ENCODE measurements at regions not wholly inside any gene's neighbourhood (a gene's known extent, or its start where the extent isn't known, plus 50 kb on each side); places are given as distances from the start of the nearest gene placed in this dataset.

GRCh38 chr2:128684523-128684922, 365.9 kb upstream of the HS6ST1 start:
- TF ChIP-seq CTCF (conservative IDR thresholded peaks at IDR 0.05; ENCODE audit: low read depth, low read length), result no peak
- DNase-seq (ENCODE audit: low read depth), result no peak
- H3K4me3 ChIP-seq (ENCODE audit: low read depth, low read length), result no peak overlapping the region

GRCh38 chr2:128685841-128686496, 367.3 kb upstream of the HS6ST1 start:
- TF ChIP-seq CTCF (conservative IDR thresholded peaks at IDR 0.05; ENCODE audit: low read depth, low read length), result no peak
- H3K4me3 ChIP-seq (ENCODE audit: low read depth, low read length), result no peak overlapping the region
- DNase-seq (ENCODE audit: low read depth), result no peak

- DNase-seq (ENCODE audit: low read depth), result no peak
- no peak for TF ChIP-seq CTCF (conservative IDR thresholded peaks at IDR 0.05; ENCODE audit: low read depth, low read length)
- H3K4me3 ChIP-seq (ENCODE audit: low read depth, low read length), result no peak overlapping the region
Measured at GRCh38 chr2:128686497-128686859, 367.8 kb upstream of the HS6ST1 start.

GRCh38 chr2:128686881-128687555, 368.4 kb upstream of the HS6ST1 start:
- no peak for TF ChIP-seq CTCF (conservative IDR thresholded peaks at IDR 0.05; ENCODE audit: low read depth, low read length)
- no peak overlapping the region for H3K4me3 ChIP-seq (ENCODE audit: low read depth, low read length)
- no peak for DNase-seq (ENCODE audit: low read depth)

GRCh38 chr2:128687565-128687964, 368.9 kb upstream of the HS6ST1 start:
- TF ChIP-seq CTCF (conservative IDR thresholded peaks at IDR 0.05; ENCODE audit: low read depth, low read length), result no peak
- H3K4me3 ChIP-seq (ENCODE audit: low read depth, low read length), result no peak overlapping the region
- DNase-seq (ENCODE audit: low read depth), result no peak

GRCh38 chr2:128689971-128690370, 371.3 kb upstream of the HS6ST1 start:
- no peak for DNase-seq (ENCODE audit: low read depth)
- H3K4me3 ChIP-seq (ENCODE audit: low read depth, low read length), result no peak overlapping the region
- no peak for TF ChIP-seq CTCF (conservative IDR thresholded peaks at IDR 0.05; ENCODE audit: low read depth, low read length)

- no peak for DNase-seq (ENCODE audit: low read depth)
- no peak for TF ChIP-seq CTCF (conservative IDR thresholded peaks at IDR 0.05; ENCODE audit: low read depth, low read length)
Measured at GRCh38 chr2:128690431-128690830, 371.8 kb upstream of the HS6ST1 start.

More at GRCh38 chr2:128690431-128690830, 371.8 kb upstream of the HS6ST1 start:
- no peak overlapping the region for H3K4me3 ChIP-seq (ENCODE audit: low read depth, low read length)

All from choroid plexus epithelial cell (primary cell).